ENCODE measurements at regions not wholly inside any gene's neighbourhood (a gene's known extent, or its start where the extent isn't known, plus 50 kb on each side); places are given as distances from the start of the nearest gene placed in this dataset.

DNA sequence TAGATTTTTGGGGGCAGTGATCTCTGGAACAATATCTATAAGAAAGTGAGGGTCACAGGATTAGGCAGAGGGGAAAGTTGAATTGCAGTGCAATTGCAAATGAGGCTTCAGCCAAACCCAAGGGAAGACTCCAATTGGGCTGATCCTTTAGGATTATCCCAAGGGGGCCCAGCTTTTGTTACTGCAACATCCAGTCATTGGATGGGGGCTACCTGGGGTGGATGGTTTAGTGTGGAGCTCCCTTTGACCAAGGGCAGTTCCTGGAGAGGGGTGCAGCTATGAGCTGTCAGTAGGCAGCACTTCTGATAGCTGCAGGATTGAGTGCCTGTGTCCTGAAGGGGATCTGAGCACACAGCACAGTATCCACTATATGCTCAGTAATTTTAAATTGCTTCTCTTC lies 355.2 kb upstream of the AZI2 start:
- no peaks in the 10 kb centered on the region for H3K27me3 Mint-ChIP-seq (ENCODE audit: insufficient read depth)

DNA sequence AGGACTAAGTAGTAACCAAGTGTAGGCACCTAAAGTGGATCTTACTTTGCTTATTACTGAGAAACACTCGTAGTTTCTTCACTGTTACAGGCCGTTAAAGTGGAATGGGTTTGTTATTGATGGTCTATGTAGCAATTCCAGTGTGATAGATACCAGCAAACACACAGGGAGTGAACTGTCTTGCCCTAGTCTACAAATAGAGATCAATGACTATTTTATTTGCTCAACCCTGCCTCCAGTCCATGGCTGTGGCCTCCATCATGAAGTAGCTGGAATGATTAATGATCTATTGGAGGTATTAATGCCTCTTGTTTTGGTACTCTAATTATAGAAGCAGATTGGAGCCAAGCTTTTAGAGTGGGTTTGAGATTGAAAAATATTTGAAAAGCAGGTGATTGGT lies 362.7 kb upstream of the AZI2 start:
- no peaks in the 10 kb centered on the region for H3K27me3 Mint-ChIP-seq (ENCODE audit: insufficient read depth)
- H3K9me3 Mint-ChIP-seq = peaks cover 4% of the 10 kb centered on the region
- no peaks in the 10 kb centered on the region for H3K36me3 Mint-ChIP-seq (ENCODE audit: low read depth)
- H3K27ac Mint-ChIP-seq = no peak overlapping the region
- intact Hi-C loops (cut with micrococcal nuclease) = no loop called here
- DNase-seq (ENCODE audit: low spot score) = no peak
- H3K4me3 Mint-ChIP-seq = no peak overlapping the region
- H3K4me1 Mint-ChIP-seq (ENCODE audit: low read depth) = no peaks in the 10 kb centered on the region

More for the DNA sequence above, 355.2 kb upstream of the AZI2 start:
- DNase-seq (ENCODE audit: low spot score) = no peak
- Mint-ChIP-seq H3K27ac (no peak overlapping the region), H3K4me3 (no peak overlapping the region), H3K4me1 (ENCODE audit: low read depth) (no peaks in the 10 kb centered on the region), H3K9me3 (no peaks in the 10 kb centered on the region), H3K36me3 (ENCODE audit: low read depth) (no peaks in the 10 kb centered on the region)
- intact Hi-C loops (cut with micrococcal nuclease) = no loop called here

DNA sequence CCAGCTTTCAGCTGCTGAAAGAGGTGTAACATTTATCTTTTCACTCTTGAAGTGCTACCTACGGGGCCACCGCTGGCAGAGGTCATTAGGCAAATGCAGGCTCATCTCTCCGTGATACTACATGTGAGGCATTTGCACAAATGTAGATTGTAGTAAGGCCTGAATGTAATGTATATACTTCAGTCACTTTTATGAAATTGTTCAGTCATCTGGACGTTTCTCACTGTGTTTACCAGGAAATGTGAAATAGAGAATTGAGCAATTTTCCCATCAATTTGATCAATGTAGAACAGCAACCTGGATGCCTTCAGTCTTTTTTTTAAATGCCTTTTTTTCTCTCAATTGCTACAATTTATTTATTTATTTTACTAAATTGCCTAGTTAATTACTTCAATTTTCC lies 368.3 kb upstream of the AZI2 start:
- Mint-ChIP-seq H3K36me3 (ENCODE audit: low read depth) (no peaks in the 10 kb centered on the region), H3K27me3 (ENCODE audit: insufficient read depth) (no peaks in the 10 kb centered on the region), H3K4me3 (no peak overlapping the region), H3K4me1 (ENCODE audit: low read depth) (no peaks in the 10 kb centered on the region), H3K27ac (no peak overlapping the region), H3K9me3 (peaks cover 12% of the 10 kb centered on the region)
- intact Hi-C loops (cut with micrococcal nuclease) = no loop called here
- no peak for DNase-seq (ENCODE audit: low spot score)

DNA sequence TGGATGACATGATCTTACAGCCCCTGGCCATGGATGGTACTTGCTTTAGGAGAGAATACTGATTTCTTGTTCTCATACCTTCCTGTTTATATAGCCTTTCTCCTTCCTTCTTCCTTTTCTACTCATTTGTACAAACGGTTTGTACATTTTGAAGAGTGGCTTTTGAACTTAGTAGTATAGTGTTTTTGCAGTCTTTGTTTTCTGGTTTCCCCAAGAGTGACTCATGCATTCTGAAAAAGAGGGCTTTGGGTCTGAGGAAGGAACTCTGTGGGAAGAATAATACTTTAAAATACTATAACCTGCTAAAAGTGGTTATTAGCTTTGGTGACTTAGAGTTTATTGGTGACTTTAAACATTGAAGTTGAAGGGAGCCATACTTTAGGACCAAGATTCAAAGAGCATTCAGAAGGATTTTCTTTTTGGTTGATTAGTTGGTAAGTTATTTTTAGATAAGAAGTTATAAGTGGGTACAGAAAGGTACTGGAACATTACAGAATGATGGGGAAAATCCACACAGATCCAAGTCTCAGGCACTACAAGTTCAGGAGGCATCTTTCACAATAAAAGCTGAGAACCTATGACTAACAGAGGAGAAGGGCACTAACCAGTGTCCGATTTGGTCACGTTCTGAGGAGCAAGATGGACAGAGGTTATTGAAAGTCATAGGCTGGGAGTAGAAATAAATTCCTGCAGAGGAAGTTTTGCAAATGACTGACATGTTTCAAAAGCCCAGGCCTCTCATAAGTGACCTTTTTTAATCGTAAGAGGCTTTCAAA lies 369.6 kb upstream of the AZI2 start:
- intact Hi-C loops (cut with micrococcal nuclease) = no loop called here

DNA sequence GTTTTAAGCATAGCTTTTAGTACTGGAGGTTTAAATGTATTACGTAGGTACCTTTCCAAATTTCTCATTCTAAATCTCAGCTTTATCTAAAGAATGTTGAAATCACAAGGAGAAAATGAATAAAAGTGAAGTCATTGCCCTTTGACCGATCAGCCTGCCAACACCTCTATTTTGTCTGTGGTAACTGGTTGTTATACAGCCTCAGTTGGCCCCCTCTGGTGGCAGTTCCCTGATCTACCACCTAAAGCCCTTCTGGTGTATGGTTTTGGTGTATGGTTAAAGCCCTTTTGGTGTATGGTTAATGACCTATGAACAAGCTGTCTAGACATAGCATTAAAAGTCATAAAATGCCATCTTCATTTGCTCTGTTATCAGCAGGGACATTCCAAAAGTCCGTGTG lies 378.2 kb upstream of the AZI2 start:
- H3K36me3 Mint-ChIP-seq (ENCODE audit: low read depth) = no peaks in the 10 kb centered on the region
- no peaks in the 10 kb centered on the region for H3K9me3 Mint-ChIP-seq
- no peak overlapping the region for H3K27ac Mint-ChIP-seq
- peaks cover 4% of the 10 kb centered on the region for H3K27me3 Mint-ChIP-seq (ENCODE audit: insufficient read depth)
- no peaks in the 10 kb centered on the region for H3K4me1 Mint-ChIP-seq (ENCODE audit: low read depth)
- intact Hi-C loops (cut with micrococcal nuclease) = no loop called here
- DNase-seq (ENCODE audit: low spot score) = no peak
- no peak overlapping the region for H3K4me3 Mint-ChIP-seq

More for the DNA sequence above, 369.6 kb upstream of the AZI2 start:
- Mint-ChIP-seq H3K4me3 (no peak overlapping the region), H3K27me3 (ENCODE audit: insufficient read depth) (peaks cover 3% of the 10 kb centered on the region), H3K4me1 (ENCODE audit: low read depth) (no peaks in the 10 kb centered on the region), H3K9me3 (peaks cover 12% of the 10 kb centered on the region), H3K27ac (no peak overlapping the region), H3K36me3 (ENCODE audit: low read depth) (no peaks in the 10 kb centered on the region)
- no peak for DNase-seq (ENCODE audit: low spot score)

DNA sequence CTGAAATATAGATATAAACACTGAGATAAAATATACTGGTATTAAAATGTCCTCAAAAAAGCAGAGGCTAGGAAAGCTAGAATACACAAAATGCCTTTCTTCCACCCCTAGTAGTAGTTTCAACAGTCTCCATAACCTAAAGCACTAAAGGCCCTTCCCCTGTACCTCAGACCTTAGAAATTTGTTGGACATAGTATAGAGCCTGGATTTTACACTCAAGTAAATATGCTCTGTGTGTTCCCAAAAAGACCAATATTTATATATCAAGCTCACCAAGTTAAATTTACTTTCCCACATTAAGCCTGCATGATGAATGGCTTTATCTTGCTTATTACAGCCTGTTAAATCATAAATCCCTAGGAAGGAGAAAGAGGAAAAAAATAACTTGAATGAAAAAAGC lies 378.7 kb upstream of the AZI2 start:
- no peak for DNase-seq (ENCODE audit: low spot score)
- Mint-ChIP-seq H3K36me3 (ENCODE audit: low read depth) (no peaks in the 10 kb centered on the region), H3K27ac (no peak overlapping the region), H3K4me3 (no peak overlapping the region), H3K27me3 (ENCODE audit: insufficient read depth) (peaks cover 4% of the 10 kb centered on the region), H3K4me1 (ENCODE audit: low read depth) (no peaks in the 10 kb centered on the region), H3K9me3 (no peaks in the 10 kb centered on the region)
- intact Hi-C loops (cut with micrococcal nuclease) = no loop called here

DNA sequence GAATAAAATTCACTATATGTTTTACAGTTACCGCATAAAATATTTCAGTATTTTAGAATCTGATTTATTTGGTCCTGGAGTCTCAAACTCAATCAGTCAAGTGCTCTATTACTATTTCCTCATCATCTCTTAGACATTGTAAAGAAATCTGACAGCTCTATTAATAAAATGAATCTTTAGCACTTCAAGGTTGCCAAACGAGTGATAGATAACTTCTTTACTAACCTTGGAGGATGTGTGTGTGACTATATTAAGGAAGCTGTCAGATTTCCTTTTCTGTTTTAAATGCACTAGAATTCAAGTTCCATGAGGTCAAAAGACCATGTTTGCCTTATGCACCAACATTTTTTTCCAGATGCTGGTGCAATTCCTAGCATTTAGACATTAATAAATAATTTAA lies 389.8 kb upstream of the AZI2 start:
- H3K9me3 Mint-ChIP-seq = peaks cover 11% of the 10 kb centered on the region
- intact Hi-C loops (cut with micrococcal nuclease) = no loop called here
- no peak overlapping the region for H3K27ac Mint-ChIP-seq
- H3K4me3 Mint-ChIP-seq = no peak overlapping the region
- peaks cover 2% of the 10 kb centered on the region for H3K36me3 Mint-ChIP-seq (ENCODE audit: low read depth)
- no peaks in the 10 kb centered on the region for H3K4me1 Mint-ChIP-seq (ENCODE audit: low read depth)
- H3K27me3 Mint-ChIP-seq (ENCODE audit: insufficient read depth) = peaks cover 2% of the 10 kb centered on the region
- no peak for DNase-seq (ENCODE audit: low spot score)

DNA sequence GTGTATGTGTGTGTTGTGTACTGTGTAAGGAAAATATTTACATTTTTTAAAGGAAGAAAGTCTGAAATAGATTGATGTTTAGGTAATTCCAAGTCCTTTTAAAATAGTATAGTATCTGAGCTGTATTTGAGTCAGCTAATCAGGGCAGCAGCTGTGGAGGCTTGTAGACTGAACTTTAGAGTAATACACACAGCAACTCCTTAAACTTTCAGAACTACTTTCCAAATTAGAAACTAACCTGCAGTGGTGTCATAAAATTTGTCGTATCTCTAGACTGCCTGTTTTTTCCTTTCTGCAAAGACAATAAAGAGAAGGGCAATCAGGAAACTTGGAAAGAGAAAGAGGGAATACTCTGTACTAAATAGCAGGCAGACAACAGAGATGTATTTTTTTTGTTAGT lies 391.0 kb upstream of the AZI2 start:
- Mint-ChIP-seq H3K27ac (no peak overlapping the region), H3K36me3 (ENCODE audit: low read depth) (no peaks in the 10 kb centered on the region), H3K9me3 (peaks cover 1% of the 10 kb centered on the region), H3K27me3 (ENCODE audit: insufficient read depth) (peaks cover 2% of the 10 kb centered on the region), H3K4me3 (no peak overlapping the region), H3K4me1 (ENCODE audit: low read depth) (no peaks in the 10 kb centered on the region)
- intact Hi-C loops (cut with micrococcal nuclease) = no loop called here
- DNase-seq (ENCODE audit: low spot score) = no peak

DNA sequence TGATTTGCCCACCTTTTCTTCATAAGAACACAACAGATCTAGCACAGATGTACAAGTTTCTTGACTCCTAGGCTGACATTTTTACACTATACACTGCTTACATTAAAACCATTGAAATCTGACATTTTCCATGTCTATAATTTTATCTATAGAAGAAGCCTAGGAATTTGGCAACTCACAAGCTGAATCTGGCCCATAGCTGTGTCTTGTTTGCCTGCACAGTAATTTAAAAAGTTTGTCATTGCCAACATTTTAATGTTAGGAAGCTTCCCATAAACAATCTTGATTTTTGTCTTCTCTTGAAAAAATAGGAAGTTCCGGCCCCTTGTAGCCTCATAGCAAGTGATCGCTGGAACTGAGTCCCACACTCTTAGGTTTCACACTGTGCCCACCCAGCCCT lies 394.6 kb upstream of the AZI2 start:
- Mint-ChIP-seq H3K27ac (no peak overlapping the region), H3K4me3 (no peak overlapping the region), H3K27me3 (ENCODE audit: insufficient read depth) (no peaks in the 10 kb centered on the region), H3K4me1 (ENCODE audit: low read depth) (no peaks in the 10 kb centered on the region), H3K36me3 (ENCODE audit: low read depth) (no peaks in the 10 kb centered on the region), H3K9me3 (no peaks in the 10 kb centered on the region)
- DNase-seq (ENCODE audit: low spot score) = no peak
- intact Hi-C loops (cut with micrococcal nuclease) = no loop called here

DNA sequence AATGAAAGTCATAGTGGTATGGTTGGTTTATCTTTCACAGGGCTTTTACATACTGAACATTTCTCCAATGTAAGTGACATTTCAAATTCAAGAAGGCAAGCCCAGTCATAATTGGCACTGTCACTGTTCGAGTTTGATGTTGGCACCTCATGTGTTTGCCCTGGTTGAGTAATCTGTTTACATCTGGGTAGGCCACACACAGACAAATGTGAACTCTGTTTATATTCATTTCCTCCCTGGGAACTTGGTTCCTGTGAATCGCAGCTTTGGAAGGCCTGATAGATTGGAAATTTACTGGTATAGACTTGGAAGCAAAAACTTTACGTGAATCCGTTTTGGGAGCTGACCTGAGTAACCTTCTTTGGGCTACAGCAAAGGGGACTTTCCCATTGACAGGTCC lies 395.2 kb upstream of the AZI2 start:
- Mint-ChIP-seq H3K4me3 (no peak overlapping the region), H3K36me3 (ENCODE audit: low read depth) (no peaks in the 10 kb centered on the region), H3K9me3 (no peaks in the 10 kb centered on the region), H3K27me3 (ENCODE audit: insufficient read depth) (no peaks in the 10 kb centered on the region), H3K4me1 (ENCODE audit: low read depth) (no peaks in the 10 kb centered on the region), H3K27ac (no peak overlapping the region)
- intact Hi-C loops (cut with micrococcal nuclease) = no loop called here
- DNase-seq (ENCODE audit: low spot score) = no peak

DNA sequence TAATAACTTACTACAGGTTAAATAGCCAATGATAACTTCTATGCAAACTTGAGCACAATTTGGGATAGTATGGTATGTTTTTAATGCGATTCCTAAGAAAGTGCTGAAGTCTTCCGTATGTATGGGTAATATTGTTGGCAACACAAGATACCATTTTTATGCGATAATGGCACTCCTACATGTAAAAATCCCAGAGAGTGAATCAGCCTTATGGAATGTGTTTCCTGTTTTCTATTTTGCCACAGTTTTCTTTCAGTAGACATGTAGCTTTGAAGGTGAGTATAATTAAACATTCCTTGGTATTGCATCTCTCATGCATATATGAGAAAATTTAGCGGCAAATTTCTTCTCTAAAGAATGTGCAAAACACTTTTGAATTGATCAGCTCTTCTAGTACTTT lies 396.8 kb upstream of the AZI2 start:
- H3K36me3 Mint-ChIP-seq (ENCODE audit: low read depth) = no peaks in the 10 kb centered on the region
- no peak overlapping the region for H3K27ac Mint-ChIP-seq
- DNase-seq (ENCODE audit: low spot score) = no peak
- H3K4me1 Mint-ChIP-seq (ENCODE audit: low read depth) = no peaks in the 10 kb centered on the region
- peaks cover 4% of the 10 kb centered on the region for H3K9me3 Mint-ChIP-seq
- no peak overlapping the region for H3K4me3 Mint-ChIP-seq
- no peaks in the 10 kb centered on the region for H3K27me3 Mint-ChIP-seq (ENCODE audit: insufficient read depth)
- intact Hi-C loops (cut with micrococcal nuclease) = no loop called here

DNA sequence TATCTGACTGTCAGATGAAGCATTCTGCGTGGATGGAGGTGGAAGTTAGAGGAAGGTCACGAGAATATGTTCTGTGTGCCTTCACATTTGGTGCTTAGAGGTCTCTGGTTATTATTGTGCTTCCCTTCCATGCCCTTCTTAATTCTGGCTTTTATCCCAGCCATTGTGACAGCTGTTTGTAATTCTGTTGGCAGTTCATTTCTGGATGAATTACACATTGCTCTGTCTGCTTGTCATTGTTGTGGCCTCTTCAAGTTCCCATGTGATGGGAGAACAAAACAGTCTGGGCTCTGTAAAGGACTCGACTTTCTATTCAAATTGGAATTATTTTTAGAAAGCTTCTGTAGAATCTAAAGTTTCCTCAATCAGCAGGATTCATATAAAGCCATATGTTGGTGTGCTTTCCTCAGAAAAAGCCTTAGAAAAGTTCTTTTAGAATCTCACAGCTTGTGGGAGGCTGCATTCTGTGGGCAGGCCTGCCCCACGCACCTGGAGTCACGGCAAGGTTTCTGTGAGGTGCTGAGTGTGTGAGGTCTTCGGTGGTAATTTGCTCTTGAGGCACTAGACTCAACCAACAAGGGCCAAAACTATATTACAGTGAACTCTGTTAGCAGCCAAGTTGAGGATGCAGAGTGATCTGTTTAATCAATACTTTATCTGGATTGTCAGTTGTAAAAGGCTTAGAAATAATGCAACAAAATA lies 397.4 kb upstream of the AZI2 start:
- intact Hi-C loops (cut with micrococcal nuclease) = no loop called here
- Mint-ChIP-seq H3K36me3 (ENCODE audit: low read depth) (no peaks in the 10 kb centered on the region), H3K9me3 (peaks cover 10% of the 10 kb centered on the region), H3K27me3 (ENCODE audit: insufficient read depth) (no peaks in the 10 kb centered on the region), H3K4me1 (ENCODE audit: low read depth) (no peaks in the 10 kb centered on the region), H3K27ac (no peak overlapping the region), H3K4me3 (no peak overlapping the region)
- no peak for DNase-seq (ENCODE audit: low spot score)

DNA sequence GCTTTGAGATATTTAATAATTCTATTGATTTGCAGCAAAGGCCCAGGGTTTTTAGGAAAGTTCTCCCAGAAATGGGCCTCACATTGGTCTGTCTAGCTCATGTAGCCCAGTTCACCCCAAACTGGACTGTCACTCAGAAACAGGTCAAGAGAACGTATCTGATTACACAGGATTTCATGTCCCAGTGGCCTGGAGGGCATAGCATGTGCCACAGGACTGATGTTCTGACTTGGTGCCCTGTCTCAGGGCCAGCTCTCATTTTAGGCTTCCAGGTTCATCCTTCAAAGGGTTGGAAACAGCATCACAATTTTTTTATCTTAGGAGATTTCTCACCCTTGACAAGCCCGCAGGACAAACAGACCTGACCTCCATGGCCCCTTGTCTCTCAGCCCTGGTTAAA lies 398.4 kb upstream of the AZI2 start:
- no peaks in the 10 kb centered on the region for H3K27me3 Mint-ChIP-seq (ENCODE audit: insufficient read depth)
- H3K27ac Mint-ChIP-seq = no peak overlapping the region
- H3K4me3 Mint-ChIP-seq = no peak overlapping the region
- intact Hi-C loops (cut with micrococcal nuclease) = no loop called here
- no peak for DNase-seq (ENCODE audit: low spot score)
- no peaks in the 10 kb centered on the region for H3K36me3 Mint-ChIP-seq (ENCODE audit: low read depth)
- peaks cover 19% of the 10 kb centered on the region for H3K9me3 Mint-ChIP-seq
- H3K4me1 Mint-ChIP-seq (ENCODE audit: low read depth) = no peaks in the 10 kb centered on the region
